Hindlimb muscle (tissue), 1 donor: ENCODE measurements at regions not wholly inside any gene's neighbourhood (a gene's known extent, or its start where the extent isn't known, plus 50 kb on each side); places are given as distances from the start of the nearest gene placed in this dataset.
"Not testable (repeated sequence)": the region's sequence is repeated elsewhere in the genome, so short reads cannot be mapped to it uniquely, and the experiment has no call there.

Experiments
- DNase-seq: peaks from one replicate; pipeline ENCODE4 v3.0.0-alpha.2; 2013

DNA sequence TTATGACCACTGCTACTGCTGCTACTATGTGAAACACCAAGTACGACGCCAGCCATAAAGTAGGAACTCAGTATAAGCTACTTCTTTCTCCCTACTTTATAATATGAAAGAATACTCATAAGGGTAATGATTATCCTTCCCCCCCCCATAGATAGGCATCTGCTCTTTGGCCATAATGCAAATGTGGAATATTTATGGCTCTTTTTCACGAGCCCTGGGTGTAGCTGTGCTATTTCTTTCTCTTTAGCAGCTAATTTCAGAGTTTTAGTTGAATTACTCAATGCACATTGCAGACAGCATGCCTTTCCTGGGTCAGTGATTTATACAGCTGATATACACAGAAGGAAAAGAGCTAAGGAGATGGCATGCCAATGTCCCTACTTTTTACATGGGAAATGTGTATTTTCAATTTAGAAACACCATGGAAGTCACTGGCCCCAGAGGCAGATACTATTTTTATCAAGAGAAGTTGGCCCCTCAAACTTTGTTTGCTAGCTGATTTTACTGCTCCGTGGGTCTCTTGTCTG, 234.1 kb upstream of the KIAA1217 start:
- DNase-seq, result no peak

GRCh38 chr10:23975431-23975830, 233.5 kb upstream of the KIAA1217 start:
- no peak for DNase-seq

- no peak for DNase-seq
Measured at GRCh38 chr10:23976275-23976674, 232.7 kb upstream of the KIAA1217 start.

GRCh38 chr10:23978317-23978716, 230.6 kb upstream of the KIAA1217 start:
- DNase-seq, result no peak

GRCh38 chr10:23980094-23980493, 228.8 kb upstream of the KIAA1217 start:
- no peak for DNase-seq

- DNase-seq, result no peak
Measured at GRCh38 chr10:23981520-23982309, 227.2 kb upstream of the KIAA1217 start.

GRCh38 chr10:23984405-23984804, 224.5 kb upstream of the KIAA1217 start:
- DNase-seq, result not testable (repeated sequence)

- no peak for DNase-seq
Measured at GRCh38 chr10:23988006-23988405, 220.9 kb upstream of the KIAA1217 start.

DNA sequence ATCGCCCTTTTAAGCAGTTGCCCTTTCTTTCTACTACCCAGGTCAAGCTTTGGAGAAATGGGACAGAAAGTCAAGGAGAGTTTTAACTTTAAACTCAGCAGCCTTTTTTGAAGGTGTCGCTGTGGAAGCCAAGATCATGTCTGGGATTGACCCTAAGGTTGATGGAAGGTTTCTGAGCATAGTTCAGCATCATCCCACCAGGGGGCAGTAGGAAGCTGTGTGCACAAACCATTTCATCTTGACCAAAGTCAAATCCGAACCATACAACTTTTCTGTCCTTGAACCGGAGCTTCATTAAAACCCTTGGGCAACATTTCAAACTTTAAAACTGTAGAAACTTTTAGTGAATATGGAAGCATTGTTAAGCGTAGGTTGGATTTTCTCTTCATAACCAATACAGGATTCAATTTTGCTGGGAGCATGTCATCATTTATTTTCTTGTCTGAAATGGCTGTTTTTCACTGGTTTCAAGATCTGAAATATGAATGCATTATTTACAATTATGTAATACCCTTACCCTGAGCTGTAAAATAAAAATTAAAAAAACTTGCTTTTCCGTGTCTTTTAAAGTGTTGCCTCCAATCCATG, 214.4 kb upstream of the KIAA1217 start:
- peak; percentile 50 for DNase-seq

GRCh38 chr10:23999445-23999844, 209.5 kb upstream of the KIAA1217 start:
- DNase-seq, result no peak

GRCh38 chr10:24000271-24000813, 208.6 kb upstream of the KIAA1217 start:
- no peak for DNase-seq

DNA sequence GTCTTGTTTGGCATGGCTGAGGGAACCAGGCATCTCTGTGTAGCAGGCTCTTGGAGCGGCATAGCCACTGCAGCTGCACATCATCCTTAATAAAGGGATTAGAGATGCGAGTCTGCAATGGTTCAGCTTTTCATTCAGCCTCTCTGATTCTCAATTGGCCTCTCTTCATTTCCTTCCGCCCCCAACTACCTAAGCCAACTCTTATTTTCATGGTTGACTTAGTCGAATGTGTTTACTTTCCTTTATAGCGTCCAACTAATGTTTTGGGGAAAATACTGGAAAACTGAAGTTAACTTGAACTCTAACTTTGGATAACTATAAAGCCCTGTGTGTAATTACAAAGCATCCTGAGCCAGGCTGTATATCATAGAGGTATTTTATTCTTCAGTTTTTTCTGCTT, 202.2 kb upstream of the KIAA1217 start:
- no peak for DNase-seq

DNA sequence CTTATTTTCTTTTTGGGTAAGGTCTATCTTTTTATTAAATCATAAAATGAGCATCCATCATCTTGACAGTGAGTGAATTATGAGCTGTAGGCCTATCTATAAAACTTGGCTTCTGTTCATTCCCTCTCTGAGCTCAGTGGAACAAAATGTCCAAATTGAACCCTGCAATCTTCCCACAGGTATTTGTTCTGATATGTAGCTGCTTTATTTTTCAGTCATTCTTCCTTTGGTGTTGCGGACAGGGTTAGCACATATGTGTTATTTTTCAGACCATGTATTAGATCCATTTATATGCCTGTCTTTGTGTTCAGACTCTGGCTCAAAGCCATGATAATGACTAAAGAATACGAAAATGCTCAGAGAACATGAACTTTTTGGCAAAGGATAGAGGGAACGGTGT, 201.6 kb upstream of the KIAA1217 start:
- DNase-seq, result no peak

GRCh38 chr10:24008164-24009091, 200.5 kb upstream of the KIAA1217 start:
- no peak for DNase-seq

DNA sequence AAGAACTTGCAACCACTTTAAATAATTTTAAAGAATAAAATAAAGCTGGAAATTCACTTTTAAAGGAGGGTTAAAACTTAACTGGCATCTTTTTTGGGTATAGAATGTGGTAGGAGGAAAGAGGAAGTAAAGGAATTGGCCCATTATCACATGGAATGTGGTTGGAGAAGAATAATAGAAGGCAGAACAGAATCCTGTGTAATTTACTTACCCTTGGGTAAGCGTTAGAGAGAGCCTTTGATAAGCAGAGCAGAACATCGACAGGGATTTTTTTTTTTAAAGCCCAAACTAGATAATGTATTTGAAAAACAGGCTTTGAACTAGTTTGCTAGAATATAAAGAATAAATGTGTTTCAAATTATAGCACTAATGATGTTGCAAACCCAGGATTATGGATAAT, 199.8 kb upstream of the KIAA1217 start:
- DNase-seq, result no peak

GRCh38 chr10:24009736-24010135, 199.2 kb upstream of the KIAA1217 start:
- no peak for DNase-seq

GRCh38 chr10:24010436-24010970, 198.4 kb upstream of the KIAA1217 start:
- peak; percentile 40 for DNase-seq

DNA sequence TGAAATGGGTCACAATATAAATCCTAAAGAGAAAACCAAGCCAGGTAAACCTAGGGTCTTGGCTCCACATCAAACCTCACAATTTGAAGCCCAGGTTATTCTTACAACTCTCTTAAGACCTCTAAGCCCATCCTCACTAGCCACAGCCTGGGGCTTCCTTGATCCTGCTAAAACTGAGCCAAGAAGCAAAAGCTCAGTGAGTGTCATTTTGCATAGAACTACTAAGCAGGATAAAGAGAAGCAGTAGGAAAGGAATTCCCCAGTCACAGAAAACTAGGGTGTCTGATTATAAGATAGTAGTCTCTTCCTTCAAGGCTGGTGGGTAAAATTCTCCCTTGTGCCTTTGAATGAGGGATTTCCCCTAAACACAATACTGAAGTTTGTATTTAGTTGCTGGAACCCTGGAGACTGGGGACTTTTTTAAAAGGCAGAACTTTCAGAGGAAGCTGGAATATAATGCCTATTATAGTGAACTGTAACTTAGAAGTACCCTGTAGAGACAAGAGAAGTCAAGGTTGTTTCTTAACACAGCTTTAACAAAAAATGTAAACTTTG, 196.6 kb upstream of the KIAA1217 start:
- no peak for DNase-seq

- no peak for DNase-seq
Measured at GRCh38 chr10:24027107-24027506, 181.8 kb upstream of the KIAA1217 start.

- DNase-seq, result no peak
Measured at GRCh38 chr10:24034571-24034970, 174.4 kb upstream of the KIAA1217 start.

DNA sequence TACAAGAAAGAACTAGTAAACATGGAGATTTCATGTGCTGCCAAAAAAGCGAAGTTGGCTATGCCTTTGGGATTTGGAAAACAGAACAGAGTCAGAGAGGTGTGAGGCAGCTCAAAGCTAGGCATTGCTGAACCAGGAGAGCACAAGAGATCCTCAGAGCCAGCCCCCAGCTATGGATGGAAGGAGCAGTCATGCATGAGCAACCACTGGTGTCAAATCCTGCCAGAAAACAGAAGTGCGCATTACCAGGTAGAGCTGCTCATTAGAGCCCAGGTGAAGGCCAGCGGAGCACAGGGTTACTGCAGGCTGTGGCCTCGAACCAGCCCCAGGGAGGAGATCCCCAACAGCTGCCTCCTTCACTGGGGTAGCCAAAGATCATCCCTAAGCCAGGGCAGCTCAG, 173.2 kb upstream of the KIAA1217 start:
- no peak for DNase-seq

DNA sequence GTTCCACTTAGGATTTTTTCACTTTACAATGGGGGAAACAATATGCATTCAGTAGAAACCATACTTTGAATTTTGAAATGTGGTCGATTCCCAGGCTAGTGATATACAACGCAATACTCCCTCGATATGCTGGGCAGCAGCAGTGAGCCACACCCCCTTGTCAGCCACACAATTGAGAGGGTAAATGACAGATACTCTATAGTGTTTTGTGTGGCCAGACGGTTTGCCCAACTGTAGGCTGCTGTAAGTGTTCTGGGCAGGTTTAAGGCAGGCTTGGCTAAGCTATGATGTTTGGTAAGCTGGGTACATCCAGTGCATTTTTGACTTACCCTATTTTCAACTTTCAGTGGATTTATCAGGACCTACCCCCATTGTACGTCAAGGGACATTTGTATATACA, 169.6 kb upstream of the KIAA1217 start:
- DNase-seq, result no peak
